PC-3 (cell line): ENCODE measurements at regions not wholly inside any gene's neighbourhood (a gene's known extent, or its start where the extent isn't known, plus 50 kb on each side); places are given as distances from the start of the nearest gene placed in this dataset.

Source experiments
- ATAC-seq: fragments of 200-7000 bp; cut with Tn5 transposase; 2 replicates; pipeline ENCODE4 v1.9.1; 2020; ENCODE audit warnings: mild to moderate bottlenecking, moderate library complexity
- BruUV-seq: library from RNA; stranded (reverse); fragments of 400-500 nt; replicated peaks from 2 replicates; lab custom pipeline; 2021; lab: Mats Ljungman, UMichigan
- CTCF ChIA-PET: fragments of 300-600 bp; sonication (Branson Sonifier 250); formaldehyde crosslinking; loops from one replicate; lab custom pipeline; 2022; ENCODE audit warnings: antibody characterized with exemption; lab: Charles Lee
- POLR2A ChIA-PET: fragments of 300-600 bp; sonication (Branson Sonifier 250); formaldehyde crosslinking; loops from one replicate; lab custom pipeline; 2022; ENCODE audit warnings: antibody characterized with exemption; ENCODE audit not compliant: unreplicated experiment; lab: Charles Lee
- DNase-seq: peaks from one replicate; pipeline ENCODE4 v3.0.0-alpha.2; 2015
- H2AFZ ChIP-seq: fragments of 300-600 bp; sonication (generic); 2 replicates; pipeline ENCODE4 v1.6.0; 2016; ENCODE audit warnings: antibody characterized with exemption, low read length
- H3F3A ChIP-seq: fragments of 300-600 bp; sonication (generic); one replicate; pipeline ENCODE4 v1.6.0; 2017; ENCODE audit warnings: antibody characterized with exemption, low read length, control low read depth, mild to moderate bottlenecking; ENCODE audit not compliant: unreplicated experiment
- H3K27ac ChIP-seq: fragments of 300-600 bp; sonication (generic); 2 replicates; pipeline ENCODE4 v1.5.1; 2016; ENCODE audit warnings: mild to moderate bottlenecking, low read length
- H3K27me3 ChIP-seq: fragments of 300-600 bp; sonication (generic); 2 replicates; pipeline ENCODE4 v1.6.1; 2016; ENCODE audit warnings: low read length, mixed read lengths
- H3K36me3 ChIP-seq: fragments of 300-600 bp; sonication (generic); 2 replicates; pipeline ENCODE4 v1.6.1; 2016; ENCODE audit warnings: low read depth, mixed run types, low read length, mixed read lengths
- H3K4me1 ChIP-seq: fragments of 300-600 bp; sonication (generic); 2 replicates; pipeline ENCODE4 v1.5.1; 2016; ENCODE audit warnings: low read length; ENCODE audit not compliant: insufficient read depth
- H3K4me2 ChIP-seq: fragments of 300-600 bp; sonication (generic); 2 replicates; pipeline ENCODE4 v1.6.0; 2016; ENCODE audit warnings: low read length
- H3K4me3 ChIP-seq: fragments of 300-600 bp; sonication (generic); 2 replicates; pipeline ENCODE4 v1.5.1; 2016; ENCODE audit warnings: mild to moderate bottlenecking, low read length, mixed read lengths
- H3K79me2 ChIP-seq: fragments of 300-600 bp; sonication (generic); 2 replicates; pipeline ENCODE4 v1.6.1; 2017; ENCODE audit warnings: low read length, mixed read lengths
- H3K9ac ChIP-seq: fragments of 300-600 bp; sonication (generic); 2 replicates; pipeline ENCODE4 v1.6.0; 2016; ENCODE audit warnings: mild to moderate bottlenecking, low read length
- H3K9me2 ChIP-seq: fragments of 300-600 bp; sonication (generic); replicated peaks from 2 replicates; pipeline ENCODE4 v1.6.1; 2016; ENCODE audit warnings: mixed run types, low read length, mixed read lengths
- H3K9me3 ChIP-seq: fragments of 300-600 bp; sonication (generic); 2 replicates; pipeline ENCODE4 v1.6.1; 2016; ENCODE audit warnings: low read length, mixed read lengths
- H4K20me1 ChIP-seq: fragments of 300-600 bp; sonication (generic); 2 replicates; pipeline ENCODE4 v1.6.1; 2016; ENCODE audit warnings: low read length, mixed read lengths
- CTCF ChIP-seq: fragments of 300-600 bp; sonication (generic); conservative IDR thresholded peaks from 2 replicates; pipeline ENCODE4 v1.5.1; 2017; ENCODE audit warnings: antibody characterized with exemption, low read depth, mild to moderate bottlenecking, low read length
- EZH2 ChIP-seq: fragments of 300-600 bp; sonication (generic); IDR thresholded peaks from one replicate; pipeline ENCODE4 v1.6.1; 2017; ENCODE audit warnings: antibody characterized with exemption, mild to moderate bottlenecking, low read length; ENCODE audit not compliant: unreplicated experiment
- EZH2phosphoT487 ChIP-seq: fragments of 300-600 bp; sonication (generic); IDR thresholded peaks from 2 replicates; pipeline ENCODE4 v1.6.1; 2018; ENCODE audit warnings: mild to moderate bottlenecking, antibody characterized with exemption, low read length, borderline replicate concordance
- intact Hi-C: fragments of 100-400 bp; cut with micrococcal nuclease; formaldehyde crosslinking; loops from 2 replicates; pipeline ENCODE4 v1.9.0; 2023

- no TSS peak for BruUV-seq
- DNase-seq (no peak), ATAC-seq (no peak)
- Histone ChIP-seq H3K9me3 (no peaks in the 10 kb centered on the region), H2AFZ (no peak overlapping the region), H3K4me1 (peaks cover 6% of the 10 kb centered on the region), H3K36me3 (no peaks in the 10 kb centered on the region), H3K4me2 (no peak overlapping the region), H3K9me2 (no peaks in the 10 kb centered on the region), H3K9ac (no peak overlapping the region), H3K4me3 (no peak overlapping the region), H4K20me1 (no peaks in the 10 kb centered on the region), H3K27ac (no peak overlapping the region), H3F3A (no peaks in the 10 kb centered on the region), H3K79me2 (no peaks in the 10 kb centered on the region), H3K27me3 (no peaks in the 10 kb centered on the region)
- no peak for TF ChIP-seq CTCF
- TF ChIP-seq EZH2: no peak
- TF ChIP-seq EZH2phosphoT487: no peak
- intact Hi-C loops: no loop called here
- ChIA-PET POLR2A (no interaction called here), CTCF (interaction anchor here (1.1 kb wide), 1 partner anchor 350 kb away, joined by 3 read pairs; no protein-coding TSS in a partner anchor)
Measured at GRCh38 chr16:22627043-22627442, 116.4 kb downstream of the NPIPB5 start.

DNA sequence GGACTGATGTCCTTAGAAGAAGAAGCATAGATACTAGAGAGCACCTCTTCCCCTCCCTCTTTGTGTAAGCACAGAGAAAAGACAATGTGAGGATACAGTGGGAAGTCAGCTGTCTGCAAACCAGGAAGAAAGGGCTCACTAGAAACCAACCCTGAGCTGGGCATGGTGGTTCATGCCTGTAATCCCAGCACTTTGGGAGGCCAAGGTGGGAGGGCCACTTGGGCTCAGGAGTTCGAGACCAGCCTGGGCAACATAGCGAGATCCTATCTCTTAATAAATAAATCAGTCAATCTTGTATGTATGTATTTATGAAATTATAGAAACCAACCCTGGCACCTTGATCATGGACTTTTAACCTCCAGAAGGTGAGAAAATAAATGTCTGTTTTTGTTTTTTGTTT, 118.3 kb downstream of the NPIPB5 start:
- Histone ChIP-seq H4K20me1 (no peaks in the 10 kb centered on the region), H3K36me3 (no peaks in the 10 kb centered on the region), H3K4me3 (no peak overlapping the region), H3K4me2 (no peak overlapping the region), H3F3A (no peaks in the 10 kb centered on the region), H3K79me2 (no peaks in the 10 kb centered on the region), H3K4me1 (peaks cover 6% of the 10 kb centered on the region), H3K27ac (no peak overlapping the region), H3K9ac (no peak overlapping the region), H3K27me3 (no peaks in the 10 kb centered on the region), H3K9me3 (no peaks in the 10 kb centered on the region), H2AFZ (no peak overlapping the region), H3K9me2 (no peaks in the 10 kb centered on the region)
- ATAC-seq: no peak
- no TSS peak for BruUV-seq
- ChIA-PET POLR2A (no interaction called here), CTCF (no interaction called here)
- TF ChIP-seq EZH2phosphoT487: no peak
- TF ChIP-seq EZH2: no peak
- no peak for TF ChIP-seq CTCF
- intact Hi-C loops: no loop called here
- DNase-seq: no peak

DNA sequence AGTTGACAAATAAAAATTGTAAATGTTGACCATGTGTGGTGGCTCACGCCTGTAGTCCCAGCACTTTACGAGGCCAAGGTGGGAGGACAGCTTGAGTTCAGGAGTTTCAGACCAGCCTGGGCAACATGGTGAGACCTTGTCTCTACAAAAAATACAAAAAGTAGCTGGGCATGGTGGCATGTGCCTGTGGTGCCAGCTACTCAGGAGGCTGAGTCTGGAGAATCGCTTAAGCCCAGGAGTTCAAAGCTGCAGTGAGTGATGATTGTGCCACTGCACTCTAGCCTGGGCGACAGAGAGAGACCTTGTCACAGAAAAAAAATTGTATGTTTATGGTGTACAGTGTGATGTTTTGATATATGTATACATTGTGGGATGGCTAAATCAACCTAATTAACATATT, 119.6 kb downstream of the NPIPB5 start:
- Histone ChIP-seq H3K4me2 (no peak overlapping the region), H3K4me3 (no peak overlapping the region), H3K9ac (no peak overlapping the region), H3K4me1 (peaks cover 6% of the 10 kb centered on the region), H3K9me2 (no peaks in the 10 kb centered on the region), H3K27me3 (no peaks in the 10 kb centered on the region), H3K36me3 (no peaks in the 10 kb centered on the region), H2AFZ (no peak overlapping the region), H3K27ac (no peak overlapping the region), H4K20me1 (no peaks in the 10 kb centered on the region), H3K9me3 (no peaks in the 10 kb centered on the region), H3F3A (no peaks in the 10 kb centered on the region), H3K79me2 (no peaks in the 10 kb centered on the region)
- intact Hi-C loops: no loop called here
- CTCF ChIA-PET: no interaction called here
- DNase-seq (no peak), ATAC-seq (no peak)
- no TSS peak for BruUV-seq
- TF ChIP-seq EZH2 (no peak), CTCF (no peak), EZH2phosphoT487 (no peak)
- POLR2A ChIA-PET: no interaction called here
